DND-41 (cell line): ENCODE measurements at regions not wholly inside any gene's neighbourhood (a gene's known extent, or its start where the extent isn't known, plus 50 kb on each side); places are given as distances from the start of the nearest gene placed in this dataset.

ENCODE experiments used
- CTCF ChIP-seq: IDR thresholded peaks from 2 replicates; pipeline ENCODE4 v1.5.1; 2012; ENCODE audit warnings: borderline replicate concordance, low read length, moderate library complexity, mild to moderate bottlenecking; ENCODE audit not compliant: poor library complexity, severe bottlenecking; ENCODE audit errors: extremely low read depth
- EZH2 ChIP-seq: IDR thresholded peaks from 3 replicates; pipeline ENCODE4 v1.6.1; 2012; ENCODE audit warnings: borderline replicate concordance, low read depth, mild to moderate bottlenecking, moderate library complexity, low read length, inconsistent platforms; ENCODE audit not compliant: severe bottlenecking

GRCh38 chr4:187317799-187318198 is 594.1 kb upstream of the FAT1 start:
- TF ChIP-seq CTCF (no peak), EZH2 (no peak)
